ENCODE measurements at regions not wholly inside any gene's neighbourhood (a gene's known extent, or its start where the extent isn't known, plus 50 kb on each side); places are given as distances from the start of the nearest gene placed in this dataset.
"Not testable (repeated sequence)": the region's sequence is repeated elsewhere in the genome, so short reads cannot be mapped to it uniquely, and the experiment has no call there.

GRCh38 chr14:89684139-89684538, 267.1 kb upstream of the FOXN3 start:
- TF ChIP-seq POLR2A (IDR thresholded peaks at IDR 0.05; ENCODE audit: low read depth, low read length) = no peak
- DNase-seq (ENCODE audit: insufficient read length, low spot score) (no peak), FAIRE-seq (no peak)

- DNase-seq (ENCODE audit: insufficient read length, low spot score) (no peak), FAIRE-seq (no peak)
- no peak for TF ChIP-seq POLR2A (IDR thresholded peaks at IDR 0.05; ENCODE audit: low read depth, low read length)
Measured at GRCh38 chr14:89681086-89682018, 264.3 kb upstream of the FOXN3 start.

GRCh38 chr14:89680156-89680555, 263.1 kb upstream of the FOXN3 start:
- FAIRE-seq (no peak), DNase-seq (ENCODE audit: insufficient read length, low spot score) (no peak)
- TF ChIP-seq POLR2A (IDR thresholded peaks at IDR 0.05; ENCODE audit: low read depth, low read length) = no peak

GRCh38 chr14:89678768-89679167, 261.7 kb upstream of the FOXN3 start:
- no peak for TF ChIP-seq POLR2A (IDR thresholded peaks at IDR 0.05; ENCODE audit: low read depth, low read length)
- DNase-seq (ENCODE audit: insufficient read length, low spot score) (no peak), FAIRE-seq (no peak)

- no peak for DNase-seq (ENCODE audit: insufficient read length, low spot score)
- no peak for FAIRE-seq
- TF ChIP-seq POLR2A (IDR thresholded peaks at IDR 0.05; ENCODE audit: low read depth, low read length) = no peak
Measured at GRCh38 chr14:89675590-89675989, 258.6 kb upstream of the FOXN3 start.

- no peak for FAIRE-seq
Measured at GRCh38 chr14:89674936-89675335, 257.9 kb upstream of the FOXN3 start.

GRCh38 chr14:89674240-89674639, 257.2 kb upstream of the FOXN3 start:
- FAIRE-seq (no peak), DNase-seq (ENCODE audit: insufficient read length, low spot score) (no peak)
- TF ChIP-seq POLR2A (IDR thresholded peaks at IDR 0.05; ENCODE audit: low read depth, low read length) = no peak

More at GRCh38 chr14:89674936-89675335, 257.9 kb upstream of the FOXN3 start:
- no peak for TF ChIP-seq POLR2A (IDR thresholded peaks at IDR 0.05; ENCODE audit: low read depth, low read length)
- no peak for DNase-seq (ENCODE audit: insufficient read length, low spot score)

GRCh38 chr14:89673512-89674225, 256.6 kb upstream of the FOXN3 start:
- FAIRE-seq = no peak
- TF ChIP-seq POLR2A (IDR thresholded peaks at IDR 0.05; ENCODE audit: low read depth, low read length) = no peak
- no peak for DNase-seq (ENCODE audit: insufficient read length, low spot score)

- DNase-seq (ENCODE audit: insufficient read length, low spot score) (no peak), FAIRE-seq (no peak)
- no peak for TF ChIP-seq POLR2A (IDR thresholded peaks at IDR 0.05; ENCODE audit: low read depth, low read length)
Measured at GRCh38 chr14:89672636-89673511, 255.8 kb upstream of the FOXN3 start.

GRCh38 chr14:89669193-89669592, 252.2 kb upstream of the FOXN3 start:
- TF ChIP-seq POLR2A (IDR thresholded peaks at IDR 0.05; ENCODE audit: low read depth, low read length) = no peak
- DNase-seq (ENCODE audit: insufficient read length, low spot score) = no peak
- no peak for FAIRE-seq

- no peak for DNase-seq (ENCODE audit: insufficient read length, low spot score)
- FAIRE-seq = no peak
- TF ChIP-seq POLR2A (IDR thresholded peaks at IDR 0.05; ENCODE audit: low read depth, low read length) = no peak
Measured at GRCh38 chr14:89667983-89668382, 250.9 kb upstream of the FOXN3 start.

GRCh38 chr14:89665300-89666081, 248.5 kb upstream of the FOXN3 start:
- DNase-seq (ENCODE audit: insufficient read length, low spot score); FAIRE-seq: not testable (repeated sequence)

- no peak for FAIRE-seq
- TF ChIP-seq POLR2A (IDR thresholded peaks at IDR 0.05; ENCODE audit: low read depth, low read length) = no peak
- no peak for DNase-seq (ENCODE audit: insufficient read length, low spot score)
Measured at GRCh38 chr14:89661392-89661791, 244.4 kb upstream of the FOXN3 start.

GRCh38 chr14:89660625-89661233, 243.7 kb upstream of the FOXN3 start:
- not testable (repeated sequence) for DNase-seq (ENCODE audit: insufficient read length, low spot score); FAIRE-seq

Data from H54 (cell line).